Lower lobe of right lung (tissue), 2 donors: ENCODE measurements at regions not wholly inside any gene's neighbourhood (a gene's known extent, or its start where the extent isn't known, plus 50 kb on each side); places are given as distances from the start of the nearest gene placed in this dataset.

Experiments used
- ATAC-seq, 2 donors: fragments of 200-7000 bp; cut with Tn5 transposase; one replicate each; pipeline ENCODE4 v1.9.1; 2020 to 2022; ENCODE audit warnings: mild to moderate bottlenecking in 2 of 2, moderate library complexity in 2 of 2
- DNase-seq: peaks from one replicate; pipeline ENCODE4 v3.0.0-alpha.2; 2020
- H3K27ac ChIP-seq: fragments of 200-600 bp; one replicate; pipeline ENCODE4 v1.8.0; 2022
- H3K27me3 ChIP-seq: fragments of 200-600 bp; one replicate; pipeline ENCODE4 v1.8.0; 2022; ENCODE audit warnings: low read depth
- H3K36me3 ChIP-seq: fragments of 200-600 bp; one replicate; pipeline ENCODE4 v1.8.0; 2022; ENCODE audit warnings: mild to moderate bottlenecking
- H3K4me1 ChIP-seq: fragments of 200-600 bp; one replicate; pipeline ENCODE4 v1.8.0; 2022
- H3K4me3 ChIP-seq: fragments of 200-600 bp; one replicate; pipeline ENCODE4 v1.8.0; 2022; ENCODE audit warnings: mild to moderate bottlenecking
- H3K9me3 ChIP-seq: fragments of 200-600 bp; one replicate; pipeline ENCODE4 v1.8.0; 2022
- intact Hi-C: fragments of 100-400 bp; cut with DNase I; formaldehyde crosslinking; loops from one replicate; pipeline ENCODE4 v1.11.0; 2022
- TF ChIP-seq, protein P1 (sequence below): fragments of 200-600 bp; IDR thresholded peaks from one replicate; pipeline ENCODE4 v1.8.0; 2022; ENCODE audit warnings: antibody characterized with exemption, mild to moderate bottlenecking
- donor health status: DM: no; HTN: yes; CAD: no; lungs with severe emphysema.

DNA sequence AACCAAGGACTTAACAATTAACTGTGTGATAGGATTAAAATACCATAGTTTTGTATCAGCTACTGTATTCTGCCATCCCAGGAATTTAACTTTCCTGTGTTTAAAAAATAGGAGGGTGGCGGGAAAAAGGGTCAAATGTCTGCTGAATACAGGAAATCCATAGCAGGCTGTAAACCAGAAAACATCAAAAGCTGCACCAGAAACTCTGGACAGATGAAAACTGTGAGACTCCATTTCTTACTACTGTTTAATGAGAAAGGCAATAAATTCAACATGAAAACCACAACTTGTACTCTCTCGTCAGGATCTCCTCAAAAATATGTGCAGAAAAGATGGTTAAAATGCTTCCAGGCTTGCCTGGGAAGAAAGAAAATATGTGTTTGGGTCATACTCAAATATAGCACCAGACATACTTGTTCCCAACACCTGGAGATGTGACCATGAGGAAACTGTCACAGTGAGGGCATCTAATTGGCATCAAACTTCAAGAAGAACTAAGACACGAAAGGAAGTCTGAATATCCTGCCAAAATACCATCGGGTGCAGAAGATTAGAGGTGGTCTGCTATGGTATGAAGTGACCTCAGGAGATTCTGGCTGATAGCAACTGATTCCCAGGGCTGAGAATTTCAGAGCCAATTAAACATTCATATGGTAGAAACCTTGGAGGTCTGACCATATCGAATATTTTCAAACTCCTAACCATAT is 164.7 kb upstream of the TARS1 start:
- Histone ChIP-seq H3K4me3 (no peak overlapping the region), H3K27ac (no peak overlapping the region), H3K9me3 (no peaks in the 10 kb centered on the region), H3K4me1 (peaks cover 4% of the 10 kb centered on the region), H3K36me3 (no peaks in the 10 kb centered on the region), H3K27me3 (no peaks in the 10 kb centered on the region)
- TF ChIP-seq, protein P1, sequence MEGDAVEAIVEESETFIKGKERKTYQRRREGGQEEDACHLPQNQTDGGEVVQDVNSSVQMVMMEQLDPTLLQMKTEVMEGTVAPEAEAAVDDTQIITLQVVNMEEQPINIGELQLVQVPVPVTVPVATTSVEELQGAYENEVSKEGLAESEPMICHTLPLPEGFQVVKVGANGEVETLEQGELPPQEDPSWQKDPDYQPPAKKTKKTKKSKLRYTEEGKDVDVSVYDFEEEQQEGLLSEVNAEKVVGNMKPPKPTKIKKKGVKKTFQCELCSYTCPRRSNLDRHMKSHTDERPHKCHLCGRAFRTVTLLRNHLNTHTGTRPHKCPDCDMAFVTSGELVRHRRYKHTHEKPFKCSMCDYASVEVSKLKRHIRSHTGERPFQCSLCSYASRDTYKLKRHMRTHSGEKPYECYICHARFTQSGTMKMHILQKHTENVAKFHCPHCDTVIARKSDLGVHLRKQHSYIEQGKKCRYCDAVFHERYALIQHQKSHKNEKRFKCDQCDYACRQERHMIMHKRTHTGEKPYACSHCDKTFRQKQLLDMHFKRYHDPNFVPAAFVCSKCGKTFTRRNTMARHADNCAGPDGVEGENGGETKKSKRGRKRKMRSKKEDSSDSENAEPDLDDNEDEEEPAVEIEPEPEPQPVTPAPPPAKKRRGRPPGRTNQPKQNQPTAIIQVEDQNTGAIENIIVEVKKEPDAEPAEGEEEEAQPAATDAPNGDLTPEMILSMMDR, result no peak
- no peak for DNase-seq
- intact Hi-C loops, result no loop called here
- ATAC-seq, result no peak

DNA sequence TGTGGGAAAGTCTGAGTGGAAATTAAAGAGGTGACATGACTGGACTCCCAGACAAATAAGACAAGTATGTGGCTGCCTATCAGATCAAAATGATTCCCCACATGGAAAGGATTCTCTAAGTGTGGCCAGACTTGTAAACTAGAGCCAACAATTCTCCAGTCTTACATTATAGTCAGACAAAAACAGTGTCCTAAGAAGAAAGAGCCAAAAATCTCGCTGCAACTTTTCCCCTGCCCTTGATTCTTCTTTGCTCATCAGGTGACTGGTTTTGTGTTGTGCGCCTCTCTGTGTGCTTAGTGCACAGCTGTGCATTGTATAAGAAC is 164.2 kb upstream of the TARS1 start:
- TF ChIP-seq, protein P1, result no peak
- peaks cover 4% of the 10 kb centered on the region for H3K4me1 ChIP-seq
- H3K27me3 ChIP-seq, result no peaks in the 10 kb centered on the region
- H3K27ac ChIP-seq, result no peak overlapping the region
- H3K9me3 ChIP-seq, result no peaks in the 10 kb centered on the region
- intact Hi-C loops, result no loop called here
- no peaks in the 10 kb centered on the region for H3K36me3 ChIP-seq
- ATAC-seq (no peak), DNase-seq (no peak)
- H3K4me3 ChIP-seq, result no peak overlapping the region

DNA sequence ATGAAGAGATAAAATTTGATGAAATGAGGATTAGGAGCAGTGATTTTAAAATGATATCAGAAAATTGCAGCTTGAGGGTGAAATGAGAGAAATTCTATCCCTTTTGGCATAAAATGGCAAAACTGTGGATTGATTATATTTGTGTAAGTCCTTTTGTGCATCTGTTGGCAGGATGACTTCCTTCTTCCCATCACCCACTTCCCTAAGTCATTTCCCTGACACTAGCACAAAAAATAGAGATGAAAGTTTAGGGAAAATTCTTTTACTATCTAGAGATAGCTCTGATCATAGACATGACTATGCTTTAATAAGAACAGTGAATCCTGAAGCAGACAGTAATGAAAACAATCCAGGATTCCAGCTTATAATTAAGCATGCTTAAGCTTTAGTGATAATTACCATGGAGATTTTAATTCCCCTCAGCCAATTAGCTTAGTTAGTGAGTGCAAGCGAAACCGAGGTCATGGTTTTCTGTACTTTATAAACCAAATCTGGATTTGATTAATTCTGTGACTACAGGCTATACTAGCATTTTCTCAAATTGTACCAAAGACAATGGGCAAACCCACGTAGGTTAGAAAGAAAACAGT is 163.6 kb upstream of the TARS1 start:
- ATAC-seq, result no peak
- Histone ChIP-seq H3K4me3 (no peak overlapping the region), H3K4me1 (peaks cover 3% of the 10 kb centered on the region), H3K36me3 (no peaks in the 10 kb centered on the region), H3K9me3 (no peaks in the 10 kb centered on the region), H3K27ac (no peak overlapping the region), H3K27me3 (no peaks in the 10 kb centered on the region)
- TF ChIP-seq, protein P1, result no peak
- intact Hi-C loops, result no loop called here
- DNase-seq, result no peak

DNA sequence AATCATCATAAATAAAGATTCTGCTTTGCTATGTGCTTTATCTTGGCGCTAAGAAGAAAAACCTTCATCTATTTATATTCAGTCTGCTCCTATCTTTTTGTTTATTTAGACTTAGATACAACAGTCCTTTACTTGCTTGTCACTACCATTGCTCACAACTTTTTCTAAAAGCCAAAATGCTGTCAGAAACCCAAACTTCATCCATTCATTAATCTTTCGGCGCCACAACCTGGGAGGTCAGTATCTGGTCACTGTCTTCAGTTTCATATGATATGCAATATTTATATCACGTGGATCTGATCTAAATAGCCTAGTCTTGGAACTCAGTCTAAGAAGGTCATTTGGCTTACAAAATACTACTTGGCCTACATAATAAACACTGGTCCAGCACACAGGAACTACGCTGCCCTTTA is 159.3 kb upstream of the TARS1 start:
- Histone ChIP-seq H3K4me1 (no peaks in the 10 kb centered on the region), H3K9me3 (no peaks in the 10 kb centered on the region), H3K4me3 (no peak overlapping the region), H3K27me3 (no peaks in the 10 kb centered on the region), H3K36me3 (no peaks in the 10 kb centered on the region), H3K27ac (no peak overlapping the region)
- ATAC-seq, result no peak
- intact Hi-C loops, result no loop called here
- DNase-seq, result no peak
- TF ChIP-seq, protein P1, result no peak

DNA sequence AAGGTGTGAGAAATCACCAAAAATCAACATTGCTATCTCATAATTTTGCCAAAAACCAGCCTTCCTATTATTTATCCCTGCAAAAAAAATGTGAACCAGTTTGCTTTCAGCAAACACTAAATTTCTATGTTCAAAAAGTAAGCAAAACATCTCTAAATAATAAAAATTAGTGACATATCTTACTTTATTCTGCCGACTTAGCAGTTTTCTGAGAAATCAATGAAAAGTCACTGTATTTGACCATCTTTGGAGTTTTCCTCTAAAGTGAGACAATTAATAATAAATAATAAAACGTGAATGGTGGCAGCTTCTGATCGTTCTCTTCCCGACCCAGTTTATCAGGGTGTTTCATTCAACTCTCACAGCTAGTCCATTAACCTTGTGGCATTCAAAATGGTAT is 158.6 kb upstream of the TARS1 start:
- Histone ChIP-seq H3K27me3 (no peaks in the 10 kb centered on the region), H3K36me3 (no peaks in the 10 kb centered on the region), H3K4me1 (no peaks in the 10 kb centered on the region), H3K4me3 (no peak overlapping the region), H3K27ac (no peak overlapping the region), H3K9me3 (no peaks in the 10 kb centered on the region)
- intact Hi-C loops, result no loop called here
- no peak for DNase-seq
- ATAC-seq, result no peak
- TF ChIP-seq, protein P1, result no peak
